ENCODE measurements at regions not wholly inside any gene's neighbourhood (a gene's known extent, or its start where the extent isn't known, plus 50 kb on each side); places are given as distances from the start of the nearest gene placed in this dataset.

- H3K4me3 ChIP-seq, result no peak overlapping the region
- in situ Hi-C loops (cut with MboI; ENCODE audit: low pct_ligation_motif_present in 1 of 4, low pct_unique_long_range_greater_than_20kb in 1 of 4, low sequenced_read_pairs in 3 of 4) (no loop called here), intact Hi-C loops (cut with DNase I; ENCODE audit: low total_unique reads) (no loop called here)
- DNase-seq, result no peak
- no peaks in the 10 kb centered on the region for H3K4me1 ChIP-seq
- no peaks in the 10 kb centered on the region for H3K27me3 ChIP-seq
- H3K9me3 ChIP-seq, result no peaks in the 10 kb centered on the region
- no peaks in the 10 kb centered on the region for H3K36me3 ChIP-seq
- 98% methylated on average over 3 of the region's 3 CpGs; no CpG with 5 or more reads in 1 of the 2 donors for WGBS, 2 donors (ENCODE audit: low coverage in 1 of 2)
- H3K27ac ChIP-seq, result no peak overlapping the region
- TF ChIP-seq CTCF (IDR thresholded peaks at IDR 0.05) (no peak), POLR2AphosphoS5 (IDR thresholded peaks at IDR 0.05) (no peak), POLR2A (IDR thresholded peaks at IDR 0.05) (no peak), EP300 (IDR thresholded peaks at IDR 0.05; ENCODE audit: low read depth) (no peak)
These were observed 292.0 kb upstream of the CCDC54 start for GRCh38 chr3:107085261-107085660.

GRCh38 chr3:107092121-107092520 is 285.1 kb upstream of the CCDC54 start:
- Histone ChIP-seq H3K9me3 (no peaks in the 10 kb centered on the region), H3K27ac (no peak overlapping the region), H3K27me3 (no peaks in the 10 kb centered on the region), H3K4me3 (no peak overlapping the region), H3K36me3 (no peaks in the 10 kb centered on the region), H3K4me1 (no peaks in the 10 kb centered on the region)
- TF ChIP-seq EP300 (IDR thresholded peaks at IDR 0.05; ENCODE audit: low read depth) (no peak), POLR2A (IDR thresholded peaks at IDR 0.05) (no peak), POLR2AphosphoS5 (IDR thresholded peaks at IDR 0.05) (no peak), CTCF (IDR thresholded peaks at IDR 0.05) (no peak)
- no peak for DNase-seq
- WGBS, 2 donors (ENCODE audit: low coverage in 1 of 2), result 59 to 61% methylated on average over 3 of the region's 3 CpGs
- intact Hi-C loops (cut with DNase I; ENCODE audit: low total_unique reads), result no loop called here
- in situ Hi-C loops (cut with MboI; ENCODE audit: low pct_ligation_motif_present in 1 of 4, low pct_unique_long_range_greater_than_20kb in 1 of 4, low sequenced_read_pairs in 3 of 4), result no loop called here

- intact Hi-C loops (cut with DNase I; ENCODE audit: low total_unique reads), result no loop called here
- no peak for TF ChIP-seq POLR2AphosphoS5 (IDR thresholded peaks at IDR 0.05)
- TF ChIP-seq EP300 (IDR thresholded peaks at IDR 0.05; ENCODE audit: low read depth), result no peak
- TF ChIP-seq POLR2A (IDR thresholded peaks at IDR 0.05), result no peak
- TF ChIP-seq CTCF (IDR thresholded peaks at IDR 0.05), result no peak
- Histone ChIP-seq H3K9me3 (no peaks in the 10 kb centered on the region), H3K36me3 (no peaks in the 10 kb centered on the region), H3K4me3 (no peak overlapping the region), H3K27ac (no peak overlapping the region), H3K4me1 (no peaks in the 10 kb centered on the region), H3K27me3 (no peaks in the 10 kb centered on the region)
- no peak for DNase-seq
- in situ Hi-C loops (cut with MboI; ENCODE audit: low pct_ligation_motif_present in 1 of 4, low pct_unique_long_range_greater_than_20kb in 1 of 4, low sequenced_read_pairs in 3 of 4), result no loop called here
These were observed 278.4 kb upstream of the CCDC54 start for GRCh38 chr3:107098864-107099263.

- Histone ChIP-seq H3K27ac (no peak overlapping the region), H3K4me3 (no peak overlapping the region), H3K27me3 (no peaks in the 10 kb centered on the region), H3K36me3 (no peaks in the 10 kb centered on the region), H3K4me1 (no peaks in the 10 kb centered on the region), H3K9me3 (no peaks in the 10 kb centered on the region)
- intact Hi-C loops (cut with DNase I; ENCODE audit: low total_unique reads), result no loop called here
- in situ Hi-C loops (cut with MboI; ENCODE audit: low pct_ligation_motif_present in 1 of 4, low pct_unique_long_range_greater_than_20kb in 1 of 4, low sequenced_read_pairs in 3 of 4), result no loop called here
- DNase-seq, result no peak
- WGBS, 2 donors (ENCODE audit: low coverage in 1 of 2), result 58 to 82% methylated on average over 1 of the region's 1 CpG
- no peak for TF ChIP-seq EP300 (IDR thresholded peaks at IDR 0.05; ENCODE audit: low read depth)
- no peak for TF ChIP-seq POLR2A (IDR thresholded peaks at IDR 0.05)
- no peak for TF ChIP-seq POLR2AphosphoS5 (IDR thresholded peaks at IDR 0.05)
- TF ChIP-seq CTCF (IDR thresholded peaks at IDR 0.05), result no peak
These were observed 277.1 kb upstream of the CCDC54 start for GRCh38 chr3:107100137-107100536.

Data from transverse colon (tissue), 4 donors.